ENCODE measurements at regions not wholly inside any gene's neighbourhood (a gene's known extent, or its start where the extent isn't known, plus 50 kb on each side); places are given as distances from the start of the nearest gene placed in this dataset.

DNA sequence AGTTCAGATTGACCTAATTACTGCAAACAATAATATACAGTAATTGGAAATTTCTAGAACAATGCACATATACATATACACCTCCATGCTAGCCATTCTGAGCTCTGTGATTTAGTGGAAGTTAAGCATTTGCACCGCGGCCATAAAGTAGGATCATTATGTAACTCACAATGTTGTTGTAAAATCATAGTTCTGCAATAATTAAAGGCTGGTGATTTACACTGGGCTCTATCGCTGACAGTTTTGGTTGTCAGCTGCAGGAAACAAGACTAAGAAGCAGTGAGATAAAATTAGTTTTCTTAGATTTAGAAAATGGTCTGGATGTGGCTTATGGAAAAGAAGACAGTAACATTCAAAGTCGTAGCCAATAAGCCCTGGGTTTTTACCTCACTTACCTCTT is 776.3 kb downstream of the TMEM121 start:
- in situ Hi-C loops (cut with MboI; ENCODE audit: low pct_unique_long_range_greater_than_20kb, low sequenced_read_pairs, unreplicated experiment): no loop called here
- TF ChIP-seq, protein P1, sequence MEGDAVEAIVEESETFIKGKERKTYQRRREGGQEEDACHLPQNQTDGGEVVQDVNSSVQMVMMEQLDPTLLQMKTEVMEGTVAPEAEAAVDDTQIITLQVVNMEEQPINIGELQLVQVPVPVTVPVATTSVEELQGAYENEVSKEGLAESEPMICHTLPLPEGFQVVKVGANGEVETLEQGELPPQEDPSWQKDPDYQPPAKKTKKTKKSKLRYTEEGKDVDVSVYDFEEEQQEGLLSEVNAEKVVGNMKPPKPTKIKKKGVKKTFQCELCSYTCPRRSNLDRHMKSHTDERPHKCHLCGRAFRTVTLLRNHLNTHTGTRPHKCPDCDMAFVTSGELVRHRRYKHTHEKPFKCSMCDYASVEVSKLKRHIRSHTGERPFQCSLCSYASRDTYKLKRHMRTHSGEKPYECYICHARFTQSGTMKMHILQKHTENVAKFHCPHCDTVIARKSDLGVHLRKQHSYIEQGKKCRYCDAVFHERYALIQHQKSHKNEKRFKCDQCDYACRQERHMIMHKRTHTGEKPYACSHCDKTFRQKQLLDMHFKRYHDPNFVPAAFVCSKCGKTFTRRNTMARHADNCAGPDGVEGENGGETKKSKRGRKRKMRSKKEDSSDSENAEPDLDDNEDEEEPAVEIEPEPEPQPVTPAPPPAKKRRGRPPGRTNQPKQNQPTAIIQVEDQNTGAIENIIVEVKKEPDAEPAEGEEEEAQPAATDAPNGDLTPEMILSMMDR (IDR thresholded peaks at IDR 0.05; ENCODE audit: extremely low read depth, insufficient read depth, missing control alignments): no peak
- no peak for DNase-seq (ENCODE audit: low spot score)

DNA sequence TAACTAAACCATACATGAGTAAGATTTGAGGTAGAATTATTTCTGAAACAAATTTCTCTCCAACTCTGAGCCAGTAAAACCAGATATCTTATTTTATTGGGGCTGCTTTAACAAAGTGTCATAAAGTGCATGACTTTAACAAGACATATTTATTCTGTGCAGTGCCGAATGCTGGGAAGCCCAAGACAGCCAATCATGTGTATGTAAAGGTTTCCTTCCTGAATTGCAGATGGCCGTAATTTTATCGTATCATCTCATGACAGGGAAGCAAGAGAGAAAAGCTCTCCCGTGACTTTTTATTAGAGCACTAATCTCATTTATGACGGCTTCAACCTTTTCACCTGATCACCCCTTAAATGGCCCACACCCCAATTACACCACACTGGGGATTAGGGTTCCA is 777.9 kb downstream of the TMEM121 start:
- TF ChIP-seq, protein P1 (IDR thresholded peaks at IDR 0.05; ENCODE audit: extremely low read depth, insufficient read depth, missing control alignments): no peak
- in situ Hi-C loops (cut with MboI; ENCODE audit: low pct_unique_long_range_greater_than_20kb, low sequenced_read_pairs, unreplicated experiment): no loop called here

DNA sequence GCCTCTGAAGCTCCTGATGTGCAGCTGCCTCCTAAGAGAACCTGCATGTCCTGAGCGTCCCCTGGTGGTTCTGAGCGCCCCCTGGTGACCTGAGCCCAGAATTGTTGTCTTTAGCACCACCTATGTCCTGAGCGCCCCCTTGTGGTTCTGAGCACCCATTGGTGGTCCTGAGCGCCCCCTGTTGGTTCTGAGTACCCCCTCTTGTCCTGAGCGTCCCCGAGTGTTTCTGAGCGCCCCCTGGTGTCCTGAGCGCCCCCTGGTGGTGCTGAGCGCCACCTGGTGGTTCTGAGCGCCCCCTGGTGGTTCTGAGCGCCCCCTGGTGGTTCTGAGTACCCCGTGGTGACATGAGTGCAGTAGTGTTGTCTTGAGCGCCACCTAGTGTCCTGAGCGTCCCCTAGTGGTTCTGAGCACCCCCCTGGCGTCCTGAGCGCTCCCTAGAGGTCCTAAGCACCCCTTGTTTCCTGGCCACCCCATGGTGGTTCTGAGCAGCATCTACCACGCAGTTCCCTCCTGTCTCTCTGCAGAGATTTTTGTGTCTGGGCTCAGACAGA is 782.5 kb downstream of the TMEM121 start:
- in situ Hi-C loops (cut with MboI; ENCODE audit: low pct_unique_long_range_greater_than_20kb, low sequenced_read_pairs, unreplicated experiment): no loop called here
- TF ChIP-seq, protein P1 (IDR thresholded peaks at IDR 0.05; ENCODE audit: extremely low read depth, insufficient read depth, missing control alignments): peak; percentile 90
- DNase-seq (ENCODE audit: low spot score): peak; percentile 69

More for the DNA sequence above, 777.9 kb downstream of the TMEM121 start:
- DNase-seq (ENCODE audit: low spot score): no peak

DNA sequence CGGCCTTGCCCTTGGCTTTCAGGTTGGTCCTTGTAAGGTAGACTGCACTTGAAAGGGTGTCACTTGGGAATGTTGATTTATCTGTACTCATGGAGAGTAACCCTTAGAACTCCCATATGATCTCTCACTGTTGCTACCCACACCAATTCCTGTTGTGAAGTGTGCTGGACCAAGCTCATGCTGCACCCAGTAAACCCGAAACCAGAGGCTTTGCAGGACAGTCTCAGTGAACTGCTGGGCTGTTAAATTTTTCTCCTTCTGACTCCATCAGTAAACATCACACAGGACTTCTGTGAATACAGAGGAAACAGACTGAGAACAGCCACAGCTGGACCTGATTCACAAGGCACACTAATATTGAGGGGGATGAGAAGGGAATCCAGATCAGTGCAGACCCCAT is 783.0 kb downstream of the TMEM121 start:
- TF ChIP-seq, protein P1 (IDR thresholded peaks at IDR 0.05; ENCODE audit: extremely low read depth, insufficient read depth, missing control alignments): no peak
- in situ Hi-C loops (cut with MboI; ENCODE audit: low pct_unique_long_range_greater_than_20kb, low sequenced_read_pairs, unreplicated experiment): no loop called here
- no peak for DNase-seq (ENCODE audit: low spot score)

GRCh38 chr14:106315436-106315835 is 789.1 kb downstream of the TMEM121 start:
- in situ Hi-C loops (cut with MboI; ENCODE audit: low pct_unique_long_range_greater_than_20kb, low sequenced_read_pairs, unreplicated experiment): no loop called here
- TF ChIP-seq, protein P1 (IDR thresholded peaks at IDR 0.05; ENCODE audit: extremely low read depth, insufficient read depth, missing control alignments): no peak
- DNase-seq (ENCODE audit: low spot score): no peak

DNA sequence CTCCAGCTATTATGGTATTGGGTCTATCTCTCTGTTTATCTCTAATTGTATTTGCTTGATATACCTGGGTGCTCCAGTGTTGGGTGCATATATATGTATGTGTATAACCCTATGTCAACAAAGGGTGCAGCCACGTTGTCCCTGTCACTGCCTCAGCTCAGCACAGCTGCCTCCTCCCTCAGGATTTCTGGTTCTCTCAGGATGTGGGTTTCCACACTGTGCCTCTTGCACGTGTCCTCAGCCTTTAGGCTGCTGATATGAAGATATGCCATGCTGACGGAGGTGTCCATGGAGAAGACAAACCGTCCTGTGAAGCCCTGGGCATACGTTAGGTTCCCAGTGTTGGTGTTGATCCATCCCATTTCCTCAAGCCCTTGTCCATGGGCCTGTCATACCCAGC is 791.2 kb downstream of the TMEM121 start:
- TF ChIP-seq, protein P1 (IDR thresholded peaks at IDR 0.05; ENCODE audit: extremely low read depth, insufficient read depth, missing control alignments): no peak
- no peak for DNase-seq (ENCODE audit: low spot score)
- in situ Hi-C loops (cut with MboI; ENCODE audit: low pct_unique_long_range_greater_than_20kb, low sequenced_read_pairs, unreplicated experiment): no loop called here

DNA sequence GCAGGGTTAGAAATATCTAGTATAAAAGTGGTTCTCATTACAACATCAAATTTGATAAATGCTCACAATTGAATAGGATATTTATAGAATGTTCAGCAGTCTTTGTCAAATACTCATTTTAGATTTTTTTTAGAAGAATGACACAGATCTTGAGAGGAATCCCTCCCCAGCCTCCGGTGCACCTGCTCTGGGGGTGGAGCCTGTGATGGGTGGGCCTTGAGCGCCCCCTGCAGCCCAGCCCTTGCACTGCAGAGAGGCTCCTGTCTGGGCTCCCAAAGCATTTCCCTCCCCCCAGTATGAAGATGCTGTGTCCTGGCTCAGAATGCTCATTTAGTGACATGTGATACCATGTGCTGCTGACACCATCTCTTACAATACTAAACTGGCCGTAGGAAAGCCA is 792.3 kb downstream of the TMEM121 start:
- TF ChIP-seq, protein P1 (IDR thresholded peaks at IDR 0.05; ENCODE audit: extremely low read depth, insufficient read depth, missing control alignments): peak; percentile 79
- DNase-seq (ENCODE audit: low spot score): peak; percentile 65
- in situ Hi-C loops (cut with MboI; ENCODE audit: low pct_unique_long_range_greater_than_20kb, low sequenced_read_pairs, unreplicated experiment): no loop called here
